CD4-positive, alpha-beta T cell treated with Interleukin-17A for 1 hour (primary cell): ENCODE measurements at regions not wholly inside any gene's neighbourhood (a gene's known extent, or its start where the extent isn't known, plus 50 kb on each side); places are given as distances from the start of the nearest gene placed in this dataset.
A peak's percentile ranks its signal among the peaks of the same experiment; 100 is the strongest.

ENCODE experiments used
- DNase-seq: peaks from one replicate; pipeline ENCODE4 v3.0.0-alpha.2; 2020

- DNase-seq = peak; percentile 89
Measured at GRCh38 chr14:101707068-101707842, 54.3 kb upstream of the PPP2R5C start.

- no peak for DNase-seq
Measured at GRCh38 chr14:101707863-101708620, 53.5 kb upstream of the PPP2R5C start.

GRCh38 chr14:101708853-101709532, 52.5 kb upstream of the PPP2R5C start:
- DNase-seq = no peak

- DNase-seq = no peak
Measured at GRCh38 chr14:101709533-101709881, 52.0 kb upstream of the PPP2R5C start.

- DNase-seq = no peak
Measured at GRCh38 chr14:101709962-101710931, 51.3 kb upstream of the PPP2R5C start.

- DNase-seq = peak; percentile 60
Measured at GRCh38 chr14:101711041-101711856, 50.3 kb upstream of the PPP2R5C start.
